SK-N-SH (cell line): ENCODE measurements at regions not wholly inside any gene's neighbourhood (a gene's known extent, or its start where the extent isn't known, plus 50 kb on each side); places are given as distances from the start of the nearest gene placed in this dataset.
"Not testable (repeated sequence)": the region's sequence is repeated elsewhere in the genome, so short reads cannot be mapped to it uniquely, and the experiment has no call there.

Source experiments
- CTCF ChIA-PET: fragments of 300-600, 350-600 bp; formaldehyde crosslinking; extraction: SDS; loops from one replicate; lab custom pipeline; 2021; lab: Yijun Ruan, JAX
- POLR2A ChIA-PET: fragments of 350-600 bp; sonication (Branson Sonifier 250); formaldehyde crosslinking; extraction: SDS; loops from one replicate; lab custom pipeline; 2020; ENCODE audit warnings: antibody characterized with exemption, inconsistent platforms; lab: Yijun Ruan, JAX
- DNase-seq: peaks from one replicate; pipeline ENCODE4 v3.0.0; 2012
- H2AFZ ChIP-seq: fragments of 200-600 bp; sonication (generic); 2 replicates; pipeline ENCODE4 v1.8.1; 2016; ENCODE audit warnings: antibody characterized with exemption, mild to moderate bottlenecking, low read depth
- H3F3A ChIP-seq: fragments of 200-600 bp; sonication (generic); replicated peaks from 2 replicates; pipeline ENCODE3; 2016; ENCODE audit warnings: antibody characterized with exemption, mild to moderate bottlenecking; ENCODE audit not compliant: insufficient read depth
- H3K27ac ChIP-seq, 2 experiments: fragments of 200-500 bp in 1 of 2; fragments of 200-600 bp in 1 of 2; sonication (Bioruptor generic) in 1 of 2; sonication (generic), shearing (Covaris generic) in 1 of 2; 2 replicates each; pipeline versions ENCODE4 v1.5.1 to v1.6.1; 2014 to 2016; ENCODE audit warnings: low read depth in 2 of 2, inconsistent platforms in 1 of 2, low read length in 1 of 2, mild to moderate bottlenecking in 1 of 2, mixed read lengths in 1 of 2
- H3K27me3 ChIP-seq: fragments of 200-600 bp; sonication (generic), shearing (Covaris generic); 2 replicates; pipeline ENCODE4 v1.6.1; 2016; ENCODE audit warnings: mixed run types; ENCODE audit not compliant: insufficient read depth
- H3K36me3 ChIP-seq, 2 experiments: fragments of 200-500 bp in 1 of 2; fragments of 200-600 bp in 1 of 2; sonication (Bioruptor generic) in 1 of 2; sonication (generic) in 1 of 2; replicated peaks in 1 of 2; 2 replicates each; pipeline versions ENCODE3 to v1.5.1; 2014 to 2016; ENCODE audit warnings: low read length in 1 of 2, mild to moderate bottlenecking in 1 of 2; ENCODE audit not compliant: insufficient read depth in 2 of 2, control insufficient read depth in 1 of 2
- H3K4me1 ChIP-seq, 2 experiments: fragments of 200-500 bp in 1 of 2; fragments of 200-600 bp in 1 of 2; sonication (Bioruptor generic) in 1 of 2; sonication (generic), shearing (Covaris generic) in 1 of 2; 2 replicates each; pipeline versions ENCODE4 v1.5.1 to v1.6.1; 2014 to 2016; ENCODE audit warnings: low read depth in 1 of 2, low read length in 1 of 2, mixed run types in 1 of 2; ENCODE audit not compliant: insufficient read depth in 2 of 2, control insufficient read depth in 1 of 2
- H3K4me2 ChIP-seq: fragments of 200-600 bp; sonication (generic), shearing (Covaris generic); 2 replicates; pipeline ENCODE4 v1.6.1; 2017; ENCODE audit warnings: mixed run types
- H3K4me3 ChIP-seq, 2 experiments: fragments of 200-500 bp in 1 of 2; fragments of 200-600 bp in 1 of 2; sonication (Bioruptor generic) in 1 of 2; sonication (generic), shearing (Covaris generic) in 1 of 2; 2 replicates each; pipeline versions ENCODE4 v1.5.1 to v1.8.1; 2014 to 2016; ENCODE audit warnings: low read depth in 2 of 2, inconsistent platforms in 1 of 2, low read length in 1 of 2, mild to moderate bottlenecking in 1 of 2, mixed read lengths in 1 of 2, moderate library complexity in 1 of 2
- H3K79me2 ChIP-seq: fragments of 200-600 bp; sonication (generic); 2 replicates; pipeline ENCODE4 v1.8.1; 2017; ENCODE audit warnings: mild to moderate bottlenecking; ENCODE audit not compliant: insufficient read depth
- H3K9ac ChIP-seq: fragments of 200-600 bp; sonication (generic); 2 replicates; pipeline ENCODE4 v1.6.1; 2017; ENCODE audit warnings: mixed run types
- H3K9me2 ChIP-seq: fragments of 200-600 bp; sonication (generic); 2 replicates; pipeline ENCODE4 v1.6.1; 2017; ENCODE audit warnings: mixed run types
- H3K9me3 ChIP-seq: fragments of 200-600 bp; sonication (generic); 2 replicates; pipeline ENCODE4 v1.6.1; 2017; ENCODE audit warnings: mixed run types, mild to moderate bottlenecking, moderate library complexity
- H4K20me1 ChIP-seq: fragments of 200-600 bp; sonication (generic); 2 replicates; pipeline ENCODE4 v1.6.1; 2017; ENCODE audit warnings: mild to moderate bottlenecking, mixed run types; ENCODE audit not compliant: insufficient read depth
- CHD2 ChIP-seq: fragments of 150-350 bp; IDR thresholded peaks from 2 replicates; pipeline ENCODE4 v1.6.1; 2018; ENCODE audit warnings: low read length; ENCODE audit not compliant: partially characterized antibody
- FOXM1 ChIP-seq: IDR thresholded peaks from 2 replicates; pipeline ENCODE4 v1.4.0; 2012; ENCODE audit warnings: low read depth, mild to moderate bottlenecking
- JUND ChIP-seq: IDR thresholded peaks from 2 replicates; pipeline ENCODE4 v1.4.0; 2012
- NRF1 ChIP-seq: IDR thresholded peaks from 2 replicates; pipeline ENCODE4 v1.6.1; 2012; ENCODE audit warnings: low read depth, mild to moderate bottlenecking, low read length
- RAD21 ChIP-seq: IDR thresholded peaks from 2 replicates; pipeline ENCODE4 v1.6.1; 2012; ENCODE audit warnings: mild to moderate bottlenecking, low read length
- RCOR1 ChIP-seq: fragments of 150-350 bp; IDR thresholded peaks from 2 replicates; pipeline ENCODE4 v1.6.1; 2017; ENCODE audit warnings: antibody characterized with exemption, low read length
- REST ChIP-seq: IDR thresholded peaks from 2 replicates; pipeline ENCODE4 v1.6.1; 2012; ENCODE audit warnings: mild to moderate bottlenecking, low read depth, low read length, moderate library complexity
- RFX5 ChIP-seq: IDR thresholded peaks from 2 replicates; pipeline ENCODE4 v1.6.1; 2012; ENCODE audit warnings: mild to moderate bottlenecking, improper control_type of control experiment, low read length
- SMC3 ChIP-seq: IDR thresholded peaks from 2 replicates; pipeline ENCODE4 v1.6.1; 2012; ENCODE audit warnings: low read depth, low read length, improper control_type of control experiment
- TCF12 ChIP-seq: IDR thresholded peaks from 2 replicates; pipeline ENCODE4 v1.4.0; 2012
- TEAD4 ChIP-seq: IDR thresholded peaks from 2 replicates; pipeline ENCODE4 v1.4.0; 2012; ENCODE audit warnings: mild to moderate bottlenecking, borderline replicate concordance; ENCODE audit not compliant: insufficient read depth
- YY1 ChIP-seq: IDR thresholded peaks from 2 replicates; pipeline ENCODE4 v1.4.0; 2012; ENCODE audit warnings: low read depth, mild to moderate bottlenecking
- ZBTB33 ChIP-seq: IDR thresholded peaks from 2 replicates; pipeline ENCODE4 v1.4.0; 2012; ENCODE audit warnings: low read depth, borderline replicate concordance
- WGBS: methylation state at CpG from one replicate; pipeline ENCODE4 v1.1.6; 2017; ENCODE audit warnings: low lambda C conversion rate; 5-methylcytosine and 5-hydroxymethylcytosine counted together
- TF ChIP-seq, protein P1 (sequence below): IDR thresholded peaks from 2 replicates; pipeline ENCODE4 v1.4.0; 2012; ENCODE audit warnings: low read depth
- TF ChIP-seq, protein P2 (sequence below): IDR thresholded peaks from 2 replicates; pipeline ENCODE4 v1.4.0; 2012; ENCODE audit warnings: low read depth, borderline replicate concordance

DNA sequence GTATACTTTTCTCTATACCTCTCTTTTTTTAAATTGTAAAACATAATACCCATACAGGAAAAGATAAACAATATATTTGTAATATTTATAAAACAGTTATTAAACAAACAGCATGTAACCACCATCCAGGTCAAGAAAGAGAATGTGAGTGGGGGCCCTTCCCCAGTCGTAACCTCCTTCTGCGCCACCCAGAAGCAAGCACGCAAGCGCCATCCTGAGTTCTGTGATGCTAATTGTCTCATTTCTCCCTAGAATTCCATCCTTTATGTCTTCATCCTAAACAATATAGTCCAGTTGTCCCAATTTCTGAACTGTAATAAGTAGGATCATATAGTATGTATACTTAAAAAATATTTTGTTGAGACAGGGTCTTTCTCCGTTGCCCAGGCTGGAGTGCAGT lies 129.5 kb downstream of the EXOC5 start:
- Histone ChIP-seq H3K27me3 (no peaks in the 10 kb centered on the region), H3K4me3 (no peak overlapping the region), H3K4me2 (no peak overlapping the region), H3F3A (no peaks in the 10 kb centered on the region), H4K20me1 (no peaks in the 10 kb centered on the region), H3K9ac (no peak overlapping the region), H3K79me2 (no peaks in the 10 kb centered on the region), H2AFZ (no peak overlapping the region), H3K36me3 (no peaks in the 10 kb centered on the region), H3K9me2 (no peaks in the 10 kb centered on the region), H3K4me1 (peaks cover 0 to 5% of the 10 kb centered on the region in 2 experiments; a peak in 1 of 4 replicates), H3K27ac (no peak overlapping the region)
- ChIA-PET POLR2A (no interaction called here), CTCF (no interaction called here)
- DNase-seq = no peak
- WGBS = 66% methylated on average over 5 of the region's 5 CpGs
- TF ChIP-seq YY1 = no peak
- TF ChIP-seq FOXM1 = no peak
- TF ChIP-seq TCF12 = no peak
- TF ChIP-seq RCOR1 = no peak
- no peak for TF ChIP-seq JUND
- TF ChIP-seq, all 33 proteins: peak for 0
- H3K9me3 ChIP-seq = no peaks in the 10 kb centered on the region

DNA sequence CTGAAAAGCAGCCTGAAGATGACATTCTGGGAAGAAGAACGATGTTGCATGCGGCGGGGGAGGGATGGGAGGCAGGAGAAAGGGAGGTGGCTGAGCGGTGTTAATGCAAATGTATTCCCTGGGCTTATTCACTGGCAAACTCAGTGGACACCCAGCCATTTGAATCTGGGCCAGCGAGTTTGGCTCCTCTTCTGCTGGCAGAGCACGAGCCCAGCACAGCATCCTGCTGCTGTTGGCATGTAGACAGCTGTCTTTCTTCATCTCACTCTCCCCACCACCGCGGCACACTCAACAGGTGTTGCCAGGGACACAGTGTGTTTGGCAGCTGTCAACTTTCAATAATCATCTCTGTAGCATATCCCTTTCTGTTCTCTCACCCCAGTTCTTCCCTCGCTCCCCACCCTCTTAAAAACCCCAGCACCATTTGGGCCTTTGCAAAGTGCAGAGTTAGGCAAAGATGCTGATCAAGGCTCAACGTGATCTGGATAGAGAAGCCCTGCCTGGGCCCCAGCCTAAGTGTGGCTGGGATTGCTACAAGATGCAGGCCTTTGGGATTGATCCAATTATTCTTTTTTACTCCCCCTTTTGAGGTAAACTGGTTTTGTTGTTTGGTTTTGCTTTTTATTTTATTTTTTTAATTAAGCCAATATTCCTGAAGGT lies 131.9 kb downstream of the EXOC5 start:
- no peaks in the 10 kb centered on the region for H3F3A ChIP-seq
- TF ChIP-seq RAD21 (no peak), TEAD4 (no peak), ZBTB33 (no peak), CHD2 (no peak), NRF1 (no peak), REST (no peak), RFX5 (no peak), FOXM1 (no peak), SMC3 (no peak), TCF12 (no peak)
- TF ChIP-seq, protein P1, sequence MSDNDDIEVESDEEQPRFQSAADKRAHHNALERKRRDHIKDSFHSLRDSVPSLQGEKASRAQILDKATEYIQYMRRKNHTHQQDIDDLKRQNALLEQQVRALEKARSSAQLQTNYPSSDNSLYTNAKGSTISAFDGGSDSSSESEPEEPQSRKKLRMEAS = no peak
- TF ChIP-seq, protein P2, sequence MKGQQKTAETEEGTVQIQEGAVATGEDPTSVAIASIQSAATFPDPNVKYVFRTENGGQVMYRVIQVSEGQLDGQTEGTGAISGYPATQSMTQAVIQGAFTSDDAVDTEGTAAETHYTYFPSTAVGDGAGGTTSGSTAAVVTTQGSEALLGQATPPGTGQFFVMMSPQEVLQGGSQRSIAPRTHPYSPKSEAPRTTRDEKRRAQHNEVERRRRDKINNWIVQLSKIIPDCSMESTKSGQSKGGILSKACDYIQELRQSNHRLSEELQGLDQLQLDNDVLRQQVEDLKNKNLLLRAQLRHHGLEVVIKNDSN = no peak
- TF ChIP-seq, all 33 proteins: peak for 0
- POLR2A ChIA-PET = no interaction called here

DNA sequence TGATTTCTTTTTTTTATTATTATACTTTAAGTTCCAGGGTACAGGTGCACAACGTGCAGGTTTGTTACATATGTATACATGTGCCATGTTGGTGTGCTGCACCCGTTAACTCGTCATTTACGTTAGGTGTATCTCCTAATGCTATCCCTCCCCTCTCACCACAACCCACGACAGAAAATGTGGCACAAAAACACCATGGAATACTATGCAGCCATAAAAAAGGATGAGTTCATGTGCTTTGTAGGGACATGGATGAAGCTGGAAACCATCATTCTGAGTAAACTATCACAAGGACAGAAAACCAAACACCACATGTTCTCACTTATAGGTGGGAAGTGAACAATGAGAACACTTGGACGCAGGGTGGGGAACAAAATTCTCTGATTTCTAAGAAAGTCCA lies 140.9 kb downstream of the EXOC5 start:
- H3K4me1 ChIP-seq, H3K9me3 ChIP-seq, H3K4me3 ChIP-seq, H3F3A ChIP-seq, DNase-seq, H2AFZ ChIP-seq, H4K20me1 ChIP-seq, H3K9me2 ChIP-seq, CTCF ChIA-PET, H3K27me3 ChIP-seq, POLR2A ChIA-PET, H3K4me2 ChIP-seq, H3K36me3 ChIP-seq, H3K9ac ChIP-seq, H3K79me2 ChIP-seq, H3K27ac ChIP-seq: not testable (repeated sequence)
- WGBS = 50% methylated on average over 6 of the region's 6 CpGs

More for the DNA sequence above, 131.9 kb downstream of the EXOC5 start:
- Histone ChIP-seq H3K4me1 (peaks cover 0 to 5% of the 10 kb centered on the region in 2 experiments; a peak in 1 of 4 replicates), H4K20me1 (no peaks in the 10 kb centered on the region), H3K9ac (no peak overlapping the region), H3K9me2 (no peaks in the 10 kb centered on the region), H2AFZ (no peak overlapping the region), H3K79me2 (no peaks in the 10 kb centered on the region), H3K4me2 (no peak overlapping the region), H3K36me3 (no peaks in the 10 kb centered on the region), H3K9me3 (no peaks in the 10 kb centered on the region), H3K27me3 (no peaks in the 10 kb centered on the region), H3K4me3 (no peak overlapping the region), H3K27ac (no peak overlapping the region)
- WGBS = 53% methylated on average over 10 of the region's 10 CpGs
- CTCF ChIA-PET = interaction anchor here (1.7 kb wide), 1 partner anchor 46 kb away, joined by 6 read pairs; no protein-coding TSS in a partner anchor
- no peak for DNase-seq
